Kidney (tissue), 13 donors: ENCODE measurements at regions not wholly inside any gene's neighbourhood (a gene's known extent, or its start where the extent isn't known, plus 50 kb on each side); places are given as distances from the start of the nearest gene placed in this dataset.

Source experiments
- DNase-seq, 5 donors: peaks; one replicate each; pipeline ENCODE4 v3.0.0-alpha.2; 2013 to 2020
- FAIRE-seq: peaks from 2 replicates; lab custom pipeline; 2012; peaks lifted over from hg19 to GRCh38; lab: Jason Lieb, UNC
- H3K27ac ChIP-seq, 2 donors: one replicate each; pipeline ENCODE4 v1.7.0; 2013; ENCODE audit warnings: low read depth in 2 of 2, low read length in 2 of 2, inconsistent platforms in 1 of 2
- H3K27me3 ChIP-seq: one replicate; pipeline ENCODE4 v1.7.1; 2013; ENCODE audit warnings: low read length, inconsistent platforms; ENCODE audit not compliant: control insufficient read depth, insufficient read depth
- H3K36me3 ChIP-seq, 3 donors: one replicate each; pipeline versions ENCODE4 v1.7.0 to v1.7.1; 2013; ENCODE audit warnings: low read length in 3 of 3, control low read depth in 1 of 3, inconsistent platforms in 1 of 3; ENCODE audit not compliant: insufficient read depth in 3 of 3, control insufficient read depth in 2 of 3
- H3K4me1 ChIP-seq, 3 donors: one replicate each; pipeline versions ENCODE4 v1.7.0 to v1.7.1; 2013; ENCODE audit warnings: low read length in 3 of 3, inconsistent platforms in 1 of 3, low read depth in 1 of 3; ENCODE audit not compliant: control insufficient read depth in 2 of 3, insufficient read depth in 2 of 3
- H3K4me3 ChIP-seq, 3 donors: one replicate each; pipeline versions ENCODE4 v1.7.0 to v1.8.1; 2013; ENCODE audit warnings: low read length in 3 of 3, control low read depth in 1 of 3, inconsistent platforms in 1 of 3
- H3K9ac ChIP-seq, 3 donors: one replicate each; pipeline versions ENCODE4 v1.7.0 to v1.7.1; 2013; ENCODE audit warnings: low read length in 3 of 3, control low read depth in 1 of 3, inconsistent platforms in 1 of 3
- H3K9me3 ChIP-seq, 3 donors: one replicate each; pipeline versions ENCODE4 v1.7.0 to v1.7.1; 2013; ENCODE audit warnings: low read length in 3 of 3, control low read depth in 1 of 3, inconsistent platforms in 1 of 3; ENCODE audit not compliant: control insufficient read depth in 2 of 3, insufficient read depth in 1 of 3
- intact Hi-C: fragments of 100-400 bp; cut with DNase I; formaldehyde crosslinking; loops from one replicate; pipeline ENCODE4 v1.11.1; 2022
- TF ChIP-seq, protein P1 (sequence below): IDR thresholded peaks from 3 replicates; pipeline ENCODE4 v1.5.1; 2012; ENCODE audit warnings: mild to moderate bottlenecking, moderate library complexity, borderline replicate concordance; ENCODE audit not compliant: insufficient read depth; ENCODE audit errors: extremely low read depth
- donor health status: control.
- donor health status: control.
- donor health status: control.
- donor health status: control.
- donor health status: control.
- donor health status: DM: yes; HTN: yes; CAD: no.
- donor health status: Normal renal cell carcinoma (clear cell type).

DNA sequence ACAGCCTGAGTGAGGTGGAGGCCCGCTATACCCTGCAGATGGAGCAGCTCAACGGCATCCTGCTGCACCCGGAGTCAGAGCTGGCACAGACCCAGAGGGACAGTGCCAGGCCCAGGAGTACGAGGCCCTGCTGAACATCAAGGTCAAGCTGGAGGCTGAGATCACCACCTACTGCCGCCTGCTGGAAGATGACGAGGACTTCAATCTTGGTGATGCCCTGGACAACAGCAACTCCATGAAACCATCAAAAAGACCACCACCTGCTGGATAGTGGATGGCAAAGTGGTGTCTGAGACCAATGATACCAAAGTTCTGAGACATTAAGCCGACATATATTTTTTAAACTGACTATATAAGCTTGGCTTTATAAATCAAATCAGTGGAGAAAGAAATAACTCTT is 73.3 kb upstream of the HHIP start:
- H3K9me3 ChIP-seq = no peaks in the 10 kb centered on the region
- no peak overlapping the region for H3K27ac ChIP-seq
- no peak overlapping the region for H3K9ac ChIP-seq
- no peaks in the 10 kb centered on the region for H3K36me3 ChIP-seq
- H3K4me1 ChIP-seq = no peaks in the 10 kb centered on the region
- intact Hi-C loops = no loop called here
- TF ChIP-seq, protein P1, sequence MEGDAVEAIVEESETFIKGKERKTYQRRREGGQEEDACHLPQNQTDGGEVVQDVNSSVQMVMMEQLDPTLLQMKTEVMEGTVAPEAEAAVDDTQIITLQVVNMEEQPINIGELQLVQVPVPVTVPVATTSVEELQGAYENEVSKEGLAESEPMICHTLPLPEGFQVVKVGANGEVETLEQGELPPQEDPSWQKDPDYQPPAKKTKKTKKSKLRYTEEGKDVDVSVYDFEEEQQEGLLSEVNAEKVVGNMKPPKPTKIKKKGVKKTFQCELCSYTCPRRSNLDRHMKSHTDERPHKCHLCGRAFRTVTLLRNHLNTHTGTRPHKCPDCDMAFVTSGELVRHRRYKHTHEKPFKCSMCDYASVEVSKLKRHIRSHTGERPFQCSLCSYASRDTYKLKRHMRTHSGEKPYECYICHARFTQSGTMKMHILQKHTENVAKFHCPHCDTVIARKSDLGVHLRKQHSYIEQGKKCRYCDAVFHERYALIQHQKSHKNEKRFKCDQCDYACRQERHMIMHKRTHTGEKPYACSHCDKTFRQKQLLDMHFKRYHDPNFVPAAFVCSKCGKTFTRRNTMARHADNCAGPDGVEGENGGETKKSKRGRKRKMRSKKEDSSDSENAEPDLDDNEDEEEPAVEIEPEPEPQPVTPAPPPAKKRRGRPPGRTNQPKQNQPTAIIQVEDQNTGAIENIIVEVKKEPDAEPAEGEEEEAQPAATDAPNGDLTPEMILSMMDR = no peak
- H3K4me3 ChIP-seq = no peak overlapping the region
- FAIRE-seq (no peak), DNase-seq (no peak)
- H3K27me3 ChIP-seq = no peaks in the 10 kb centered on the region

DNA sequence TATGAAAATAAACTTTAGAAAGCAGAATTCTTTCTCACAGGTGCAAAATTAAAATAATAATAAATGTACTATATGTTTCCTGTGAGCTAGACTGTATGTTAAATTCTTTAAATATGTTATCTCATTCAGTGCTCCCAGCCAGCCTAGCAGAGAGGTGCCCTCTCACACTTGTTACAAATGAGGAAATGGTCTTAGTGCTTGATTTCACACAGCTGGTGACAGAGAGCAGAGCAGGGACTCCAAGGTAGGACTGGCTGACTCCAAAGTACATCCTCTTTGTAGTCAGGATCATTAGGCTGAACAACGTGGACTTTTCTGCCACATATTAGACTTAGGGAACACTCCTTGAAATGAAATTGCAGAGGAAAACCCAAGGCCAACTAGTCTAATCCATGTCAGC is 72.0 kb upstream of the HHIP start:
- intact Hi-C loops = no loop called here
- Histone ChIP-seq H3K9me3 (no peaks in the 10 kb centered on the region), H3K4me1 (no peaks in the 10 kb centered on the region), H3K27ac (no peak overlapping the region), H3K27me3 (no peaks in the 10 kb centered on the region), H3K4me3 (no peak overlapping the region), H3K9ac (no peak overlapping the region), H3K36me3 (no peaks in the 10 kb centered on the region)
- DNase-seq = peak in 1 of 5 donors; percentile 6
- no peak for FAIRE-seq
- TF ChIP-seq, protein P1 = no peak

DNA sequence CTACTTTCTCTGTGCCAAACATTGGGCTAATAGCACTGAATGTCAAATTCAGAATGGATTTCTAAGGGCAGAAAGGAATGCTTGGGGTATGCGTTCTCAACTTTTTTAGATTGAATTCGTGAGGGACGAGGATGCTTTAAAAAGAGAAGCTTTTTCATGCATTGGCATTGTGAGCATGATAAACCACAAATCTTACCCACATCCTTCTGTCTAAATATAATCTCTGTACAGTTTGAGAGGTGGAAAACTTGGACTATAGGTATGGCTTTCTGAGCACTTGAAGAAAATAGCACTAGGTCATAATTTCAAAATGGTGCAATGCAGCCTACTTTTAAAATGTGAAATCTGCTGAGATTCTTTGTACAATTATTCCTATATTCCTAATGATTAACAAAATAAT is 71.4 kb upstream of the HHIP start:
- Histone ChIP-seq H3K36me3 (no peaks in the 10 kb centered on the region), H3K27me3 (no peaks in the 10 kb centered on the region), H3K9ac (no peak overlapping the region), H3K27ac (no peak overlapping the region), H3K4me3 (no peak overlapping the region), H3K4me1 (no peaks in the 10 kb centered on the region), H3K9me3 (no peaks in the 10 kb centered on the region)
- TF ChIP-seq, protein P1 = no peak
- DNase-seq = no peak
- FAIRE-seq = no peak
- intact Hi-C loops = no loop called here

DNA sequence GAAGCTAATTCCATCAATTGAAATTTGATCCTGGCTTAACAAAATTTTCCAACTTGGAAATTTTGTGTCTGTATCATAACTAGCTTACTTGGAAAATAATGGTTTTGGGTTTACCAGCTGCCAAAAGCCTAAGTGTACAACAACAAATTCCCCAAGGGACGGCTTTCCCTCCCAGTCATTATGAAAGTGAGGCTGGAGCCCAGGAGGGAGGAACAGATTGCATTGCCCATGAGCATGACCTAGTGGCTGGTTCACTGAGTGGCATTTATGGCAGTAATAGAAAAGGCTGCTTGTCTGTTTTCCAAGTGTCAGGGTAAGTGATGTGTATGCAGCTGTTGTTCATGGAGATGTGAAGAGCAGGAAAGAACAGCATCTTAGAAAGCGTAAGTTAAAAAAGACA is 70.8 kb upstream of the HHIP start:
- Histone ChIP-seq H3K4me3 (no peak overlapping the region), H3K27me3 (no peaks in the 10 kb centered on the region), H3K36me3 (no peaks in the 10 kb centered on the region), H3K9ac (no peak overlapping the region), H3K4me1 (no peaks in the 10 kb centered on the region), H3K27ac (no peak overlapping the region), H3K9me3 (no peaks in the 10 kb centered on the region)
- DNase-seq = peak in 3 of 5 donors; percentile 48 to 71 (median 70)
- intact Hi-C loops = no loop called here
- TF ChIP-seq, protein P1 = peak; percentile 24
- no peak for FAIRE-seq
